Kidney epithelial cell (primary cell): ENCODE measurements at regions not wholly inside any gene's neighbourhood (a gene's known extent, or its start where the extent isn't known, plus 50 kb on each side); places are given as distances from the start of the nearest gene placed in this dataset.
A peak's percentile ranks its signal among the peaks of the same experiment; 100 is the strongest.

Experiments
- DNase-seq: peaks from one replicate; pipeline ENCODE4 v3.0.0-alpha.2; 2010; ENCODE audit warnings: low read depth
- H3K27me3 ChIP-seq: 2 replicates; pipeline ENCODE4 v1.6.0; 2011; ENCODE audit warnings: low read length; ENCODE audit not compliant: control insufficient read depth, insufficient read depth
- H3K36me3 ChIP-seq: 2 replicates; pipeline ENCODE4 v1.5.1; 2011; ENCODE audit warnings: low read length; ENCODE audit not compliant: control insufficient read depth, insufficient read depth
- H3K4me3 ChIP-seq: 2 replicates; pipeline ENCODE4 v1.5.1; 2011; ENCODE audit warnings: low read depth, mild to moderate bottlenecking, control low read depth, low read length
- TF ChIP-seq, protein P1 (sequence below): IDR thresholded peaks from 2 replicates; pipeline ENCODE4 v1.5.1; 2011; ENCODE audit warnings: mild to moderate bottlenecking, moderate library complexity, low read length, control low read depth, inconsistent platforms; ENCODE audit not compliant: insufficient read depth, poor library complexity, severe bottlenecking

DNA sequence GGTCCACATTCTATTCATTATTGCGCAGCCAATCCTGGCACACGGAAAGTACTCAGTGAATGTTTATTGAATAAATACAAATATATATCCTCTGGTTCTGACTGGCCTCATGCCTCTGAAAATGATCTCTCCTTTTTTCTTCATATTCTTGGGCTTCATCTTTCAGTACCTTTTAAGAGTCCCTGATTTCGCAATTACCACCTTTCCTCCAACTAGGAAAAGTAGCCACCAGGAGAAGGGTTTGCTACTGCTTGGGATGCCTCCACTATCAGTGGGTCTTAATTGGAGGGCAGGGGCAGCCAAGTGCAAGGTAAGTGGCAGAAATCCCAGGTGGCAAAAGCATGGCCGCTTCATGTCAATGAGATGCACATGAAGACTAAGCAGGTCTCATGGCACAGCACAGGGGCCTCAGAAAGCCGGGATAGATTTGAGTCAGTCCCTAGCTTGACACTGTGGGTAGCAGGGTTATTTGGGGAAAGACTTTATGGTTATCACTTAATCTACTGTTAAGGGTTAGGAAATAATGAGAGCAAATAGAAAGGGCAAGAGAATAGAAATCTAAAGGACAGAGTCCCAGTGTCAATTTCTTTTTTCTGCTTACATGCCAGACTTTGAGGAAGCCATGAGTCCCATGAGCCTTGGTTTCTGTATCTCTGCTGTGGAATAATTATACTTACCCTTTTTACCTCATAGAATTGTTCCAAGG lies 361.1 kb downstream of the MAN2A1 start:
- no peaks in the 10 kb centered on the region for H3K27me3 ChIP-seq
- TF ChIP-seq, protein P1, sequence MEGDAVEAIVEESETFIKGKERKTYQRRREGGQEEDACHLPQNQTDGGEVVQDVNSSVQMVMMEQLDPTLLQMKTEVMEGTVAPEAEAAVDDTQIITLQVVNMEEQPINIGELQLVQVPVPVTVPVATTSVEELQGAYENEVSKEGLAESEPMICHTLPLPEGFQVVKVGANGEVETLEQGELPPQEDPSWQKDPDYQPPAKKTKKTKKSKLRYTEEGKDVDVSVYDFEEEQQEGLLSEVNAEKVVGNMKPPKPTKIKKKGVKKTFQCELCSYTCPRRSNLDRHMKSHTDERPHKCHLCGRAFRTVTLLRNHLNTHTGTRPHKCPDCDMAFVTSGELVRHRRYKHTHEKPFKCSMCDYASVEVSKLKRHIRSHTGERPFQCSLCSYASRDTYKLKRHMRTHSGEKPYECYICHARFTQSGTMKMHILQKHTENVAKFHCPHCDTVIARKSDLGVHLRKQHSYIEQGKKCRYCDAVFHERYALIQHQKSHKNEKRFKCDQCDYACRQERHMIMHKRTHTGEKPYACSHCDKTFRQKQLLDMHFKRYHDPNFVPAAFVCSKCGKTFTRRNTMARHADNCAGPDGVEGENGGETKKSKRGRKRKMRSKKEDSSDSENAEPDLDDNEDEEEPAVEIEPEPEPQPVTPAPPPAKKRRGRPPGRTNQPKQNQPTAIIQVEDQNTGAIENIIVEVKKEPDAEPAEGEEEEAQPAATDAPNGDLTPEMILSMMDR = no peak
- no peaks in the 10 kb centered on the region for H3K36me3 ChIP-seq
- no peak for DNase-seq
- H3K4me3 ChIP-seq = no peak overlapping the region

GRCh38 chr5:110053205-110053604 lies 363.5 kb downstream of the MAN2A1 start:
- H3K36me3 ChIP-seq = no peaks in the 10 kb centered on the region
- TF ChIP-seq, protein P1 = no peak
- no peak overlapping the region for H3K4me3 ChIP-seq
- DNase-seq = no peak
- no peaks in the 10 kb centered on the region for H3K27me3 ChIP-seq

DNA sequence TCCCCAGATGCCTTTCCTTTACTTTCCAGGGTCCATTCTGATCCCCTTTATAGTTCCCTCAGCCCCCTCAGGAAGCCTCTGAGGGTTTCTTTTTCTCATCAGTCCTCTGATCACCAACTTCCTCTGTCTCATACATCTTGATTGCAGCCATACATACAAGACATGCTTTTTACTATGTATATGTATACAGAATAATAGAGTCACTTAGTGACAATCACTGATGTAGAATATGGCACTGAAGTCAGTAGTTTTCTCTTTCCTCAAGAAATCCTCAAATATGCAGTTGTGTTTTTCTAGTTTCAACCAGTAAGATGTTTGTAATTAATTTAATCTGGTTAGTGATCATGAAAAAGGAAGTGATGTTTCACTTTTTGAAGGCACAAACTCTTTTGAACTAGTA lies 364.1 kb downstream of the MAN2A1 start:
- no peak for DNase-seq
- TF ChIP-seq, protein P1 = no peak
- Histone ChIP-seq H3K27me3 (no peaks in the 10 kb centered on the region), H3K4me3 (no peak overlapping the region), H3K36me3 (no peaks in the 10 kb centered on the region)

GRCh38 chr5:110054240-110054639 lies 364.5 kb downstream of the MAN2A1 start:
- no peaks in the 10 kb centered on the region for H3K27me3 ChIP-seq
- H3K36me3 ChIP-seq = no peaks in the 10 kb centered on the region
- TF ChIP-seq, protein P1 = peak; percentile 26
- DNase-seq = peak; percentile 23
- H3K4me3 ChIP-seq = no peak overlapping the region

DNA sequence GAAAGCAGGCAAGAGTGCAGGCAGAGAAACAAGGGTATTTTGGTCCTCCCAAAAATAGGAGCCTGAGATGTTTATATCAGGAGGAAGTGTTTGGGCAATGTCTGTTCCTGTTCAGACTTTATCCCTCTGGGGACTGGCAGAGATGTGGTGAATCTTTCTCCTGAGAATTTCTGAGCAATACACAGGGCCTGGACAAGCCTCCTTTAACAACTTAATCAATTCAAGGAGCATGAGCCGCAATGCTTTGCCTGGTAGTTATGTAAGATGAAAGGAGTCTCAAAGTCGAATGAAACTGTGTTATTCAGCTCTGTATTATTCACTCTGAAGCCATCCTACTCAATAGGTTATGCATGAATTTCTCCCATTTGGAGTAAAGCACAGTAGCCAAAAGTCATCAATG lies 365.6 kb downstream of the MAN2A1 start:
- Histone ChIP-seq H3K27me3 (no peaks in the 10 kb centered on the region), H3K4me3 (no peak overlapping the region), H3K36me3 (no peaks in the 10 kb centered on the region)
- TF ChIP-seq, protein P1 = no peak
- DNase-seq = peak; percentile 23

- Histone ChIP-seq H3K4me3 (no peak overlapping the region), H3K27me3 (no peaks in the 10 kb centered on the region), H3K36me3 (no peaks in the 10 kb centered on the region)
- DNase-seq = no peak
- TF ChIP-seq, protein P1 = no peak
Observed at GRCh38 chr5:110056580-110057114, 366.9 kb downstream of the MAN2A1 start.
